Fibroblast of skin of left biceps (primary cell): ENCODE measurements at regions not wholly inside any gene's neighbourhood (a gene's known extent, or its start where the extent isn't known, plus 50 kb on each side); places are given as distances from the start of the nearest gene placed in this dataset.
A peak's percentile ranks its signal among the peaks of the same experiment; 100 is the strongest.
"Not testable (repeated sequence)": the region's sequence is repeated elsewhere in the genome, so short reads cannot be mapped to it uniquely, and the experiment has no call there.

Source experiments
- DNase-seq, 2 experiments: peaks; one replicate each; pipeline ENCODE4 v3.0.0-alpha.2; 2013; ENCODE audit warnings: low read depth in 2 of 2

GRCh38 chr4:59597536-59598329 lies 1602.4 kb upstream of the ADGRL3 start:
- DNase-seq: no peak

DNA sequence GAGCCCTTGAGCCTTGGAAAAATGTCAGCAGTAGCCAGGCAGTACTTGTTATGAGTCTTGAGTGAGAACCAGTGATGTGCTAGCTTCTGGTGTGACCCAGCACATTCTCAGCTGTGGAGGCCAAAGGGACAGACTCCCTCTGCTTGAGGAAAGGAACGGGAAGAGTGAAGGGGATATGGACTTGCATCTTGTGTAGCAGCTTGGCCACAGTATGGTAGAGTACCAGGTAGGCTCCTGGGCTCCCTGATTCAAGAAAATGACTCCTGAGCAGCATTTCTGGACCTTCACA lies 1601.9 kb upstream of the ADGRL3 start:
- no peak for DNase-seq

GRCh38 chr4:59608466-59608865 lies 1591.7 kb upstream of the ADGRL3 start:
- DNase-seq: no peak

- DNase-seq: peak; percentile 55 to 59
These were observed 1587.9 kb upstream of the ADGRL3 start for GRCh38 chr4:59612235-59612634.

DNA sequence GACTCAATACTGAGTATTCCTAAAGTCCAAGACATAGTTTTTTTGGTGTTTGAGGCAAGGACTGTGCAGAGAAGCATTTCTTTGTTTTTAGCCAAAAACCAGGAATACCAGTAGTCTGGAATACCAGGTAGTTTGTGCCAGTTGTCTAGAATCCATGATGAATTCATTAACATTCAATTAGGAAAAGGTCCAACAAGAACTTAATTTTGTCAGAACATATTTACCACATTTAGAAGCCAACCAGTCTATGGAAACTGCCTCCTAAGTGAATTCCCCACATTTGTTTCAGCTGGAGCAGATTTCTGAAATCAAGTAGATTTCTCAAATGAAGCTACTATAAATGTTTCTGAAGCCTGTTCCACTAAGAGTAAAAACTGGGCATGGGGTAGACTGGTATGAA lies 1584.8 kb upstream of the ADGRL3 start:
- DNase-seq: no peak

GRCh38 chr4:59629348-59629747 lies 1570.8 kb upstream of the ADGRL3 start:
- DNase-seq: no peak

DNA sequence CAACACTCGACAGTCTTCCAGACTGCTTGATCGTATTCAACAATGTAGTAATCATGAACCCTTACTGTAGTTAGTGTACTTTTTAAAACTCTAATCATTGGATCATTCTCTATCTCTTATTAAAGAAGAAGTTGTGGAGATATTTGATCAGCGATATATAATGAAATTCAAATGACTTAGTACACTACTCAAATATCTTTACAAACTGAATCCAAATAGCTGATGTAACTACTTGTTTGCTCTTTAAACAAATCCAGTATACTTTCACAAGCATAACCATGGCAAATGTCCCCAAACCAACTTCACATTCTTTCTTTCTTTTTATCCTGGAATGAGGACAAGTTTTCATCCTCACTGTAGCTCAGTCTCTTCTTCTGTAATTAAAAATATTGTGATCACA lies 1569.9 kb upstream of the ADGRL3 start:
- DNase-seq: no peak

GRCh38 chr4:59630922-59631321 lies 1569.2 kb upstream of the ADGRL3 start:
- DNase-seq: no peak

- DNase-seq: no peak
These were observed 1562.5 kb upstream of the ADGRL3 start for GRCh38 chr4:59637596-59637995.

DNA sequence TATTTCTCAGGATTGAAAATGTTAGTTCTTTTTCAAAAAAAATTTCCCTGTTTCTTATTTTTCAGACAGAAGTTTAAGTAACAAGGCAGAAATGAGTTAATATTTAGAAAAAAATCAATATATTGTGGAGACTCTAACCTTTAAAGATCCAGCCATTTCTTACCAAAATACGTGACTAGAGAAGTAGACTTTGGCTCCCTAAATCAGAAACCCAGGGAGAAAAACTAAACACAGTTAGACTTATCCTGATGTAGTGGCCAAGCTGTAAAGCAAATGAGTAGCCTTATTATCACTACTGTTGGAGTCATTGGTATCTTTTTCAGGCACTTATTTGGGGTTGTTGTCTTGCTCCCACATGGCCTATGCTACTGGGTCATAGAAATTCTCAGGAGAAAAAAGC lies 1556.4 kb upstream of the ADGRL3 start:
- DNase-seq: no peak

DNA sequence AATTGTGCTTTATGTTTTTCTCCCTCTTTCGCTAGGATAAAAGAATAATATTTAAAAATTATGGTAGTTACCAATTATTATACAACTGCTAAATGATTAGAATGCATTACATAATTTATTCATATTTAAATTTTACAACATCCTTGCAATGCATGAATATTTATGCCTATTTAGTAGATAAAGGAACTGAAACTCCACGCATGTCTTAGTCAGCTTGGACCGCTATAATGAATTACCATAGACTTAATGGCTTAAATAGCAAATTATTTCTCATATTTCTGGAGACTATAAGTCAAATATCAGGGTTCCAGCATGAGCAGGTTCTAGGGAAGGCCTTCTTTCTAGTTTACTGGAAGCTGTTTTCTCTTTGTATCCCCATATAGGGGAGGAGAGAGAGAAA lies 1555.4 kb upstream of the ADGRL3 start:
- DNase-seq: no peak

DNA sequence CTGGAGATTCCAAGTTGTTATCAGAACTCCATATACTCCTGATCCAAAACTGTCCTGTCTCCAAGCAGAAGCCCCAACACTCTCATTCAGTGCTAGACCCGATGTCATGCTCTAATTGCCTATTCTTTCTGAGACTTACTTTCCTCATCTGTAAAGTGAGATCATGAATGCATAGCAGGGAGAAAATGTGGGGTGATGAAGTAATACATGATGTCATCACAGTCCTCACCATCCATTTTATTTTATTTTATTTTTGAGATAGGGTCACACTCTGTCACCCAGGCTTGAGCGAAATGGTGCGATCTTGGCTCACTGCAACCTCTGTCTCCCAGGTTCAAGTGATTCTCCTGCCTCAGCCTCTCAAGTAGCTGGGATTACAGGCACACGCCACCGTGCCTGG lies 1554.0 kb upstream of the ADGRL3 start:
- DNase-seq: no peak

DNA sequence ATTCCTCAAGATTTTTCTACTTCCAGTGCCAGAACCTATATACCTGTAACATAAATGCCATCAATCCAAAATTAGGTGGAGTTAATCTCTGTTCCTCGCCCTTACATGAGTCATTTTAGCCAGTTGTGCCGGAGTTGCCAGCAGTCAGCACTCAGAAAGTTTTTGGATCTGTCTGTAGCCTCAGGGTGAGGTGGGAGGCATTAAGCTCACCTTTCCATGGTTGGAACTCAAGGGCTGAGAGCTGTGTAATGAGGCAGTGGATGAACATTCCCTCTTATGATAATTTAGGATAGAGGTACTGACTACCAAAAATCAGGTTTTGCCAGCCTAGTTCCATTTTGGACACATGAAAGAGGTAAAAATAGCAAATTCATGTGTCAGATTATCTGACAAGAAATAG lies 1553.1 kb upstream of the ADGRL3 start:
- no peak for DNase-seq

DNA sequence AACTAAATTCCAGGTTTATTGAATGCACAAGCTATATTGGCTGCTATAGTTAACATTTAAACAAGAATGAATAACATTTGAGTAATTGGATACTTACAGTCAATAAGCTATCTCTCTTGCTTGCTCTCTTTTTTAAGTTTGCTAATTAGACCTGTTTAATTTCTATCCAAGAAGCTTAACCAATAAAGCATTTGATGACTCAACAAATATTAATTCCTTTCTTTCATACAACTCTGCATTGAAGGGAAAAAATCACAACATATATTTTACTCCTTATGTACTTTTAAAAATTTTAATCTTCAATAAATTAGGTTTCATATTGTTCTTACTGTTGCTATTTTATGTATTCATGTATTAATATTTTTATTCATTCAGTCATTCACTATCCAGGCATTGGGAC lies 1552.6 kb upstream of the ADGRL3 start:
- no peak for DNase-seq

DNA sequence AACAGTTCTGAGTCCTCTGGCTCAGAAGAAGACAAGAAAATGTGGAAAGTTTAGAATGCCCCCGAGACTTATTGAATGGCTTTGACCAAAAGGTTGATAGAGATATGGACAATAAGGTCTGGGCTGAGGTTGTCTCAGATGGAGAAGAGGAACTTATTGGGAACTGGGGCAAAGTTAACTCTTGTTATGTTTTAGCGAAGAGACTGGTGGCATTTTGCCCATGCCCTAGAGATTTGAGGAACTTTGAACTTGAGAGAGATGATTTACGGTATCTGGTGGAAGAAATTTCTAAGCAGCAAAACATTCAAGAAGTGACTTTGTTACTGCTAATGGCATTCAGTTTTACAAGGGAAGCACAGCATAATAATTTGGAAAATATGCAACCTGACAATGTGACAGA lies 1549.3 kb upstream of the ADGRL3 start:
- DNase-seq: no peak

- DNase-seq: no peak
These were observed 1544.1 kb upstream of the ADGRL3 start for GRCh38 chr4:59655996-59656395.

GRCh38 chr4:59664771-59665170 lies 1535.4 kb upstream of the ADGRL3 start:
- DNase-seq: no peak

DNA sequence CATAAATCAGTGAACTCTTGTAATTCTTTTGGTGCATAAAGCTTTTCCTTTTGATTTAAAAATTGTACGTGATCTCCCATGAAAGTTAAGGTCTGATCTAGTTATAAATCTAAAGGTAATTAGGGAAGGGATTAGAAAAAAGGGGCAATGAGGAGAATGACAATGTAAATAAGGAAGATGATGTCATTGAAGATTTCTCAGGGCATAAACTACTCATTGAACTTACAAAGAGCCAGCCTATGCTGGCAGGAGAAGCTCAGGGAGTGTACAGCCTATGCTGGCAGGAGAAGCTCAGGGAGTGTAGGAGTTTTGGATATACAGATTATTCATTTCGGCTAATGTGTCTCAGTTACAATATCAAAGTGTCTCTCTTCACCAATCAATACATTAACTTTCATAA lies 1533.5 kb upstream of the ADGRL3 start:
- DNase-seq: no peak

- DNase-seq: no peak
These were observed 1529.1 kb upstream of the ADGRL3 start for GRCh38 chr4:59671037-59671436.

DNA sequence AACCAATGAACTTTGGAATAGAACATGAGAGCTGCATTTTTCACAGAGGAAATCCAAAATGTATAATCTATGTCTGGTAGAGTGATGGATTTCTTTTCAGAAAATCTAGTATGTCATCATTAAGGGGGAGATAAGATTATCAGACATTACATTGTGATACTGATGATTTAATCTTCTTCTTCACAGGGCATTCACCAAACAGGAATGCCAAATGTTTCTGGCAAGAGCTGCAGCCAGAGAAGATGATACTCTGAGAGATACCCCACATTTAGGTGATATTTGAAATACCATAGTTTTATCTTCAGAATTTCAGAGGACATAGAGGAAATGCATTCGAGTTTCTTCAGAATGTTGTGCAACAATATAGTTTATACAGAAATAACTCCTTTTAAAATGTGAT lies 1523.7 kb upstream of the ADGRL3 start:
- DNase-seq: no peak

- DNase-seq: not testable (repeated sequence)
These were observed 1523.1 kb upstream of the ADGRL3 start for GRCh38 chr4:59676992-59677391.

DNA sequence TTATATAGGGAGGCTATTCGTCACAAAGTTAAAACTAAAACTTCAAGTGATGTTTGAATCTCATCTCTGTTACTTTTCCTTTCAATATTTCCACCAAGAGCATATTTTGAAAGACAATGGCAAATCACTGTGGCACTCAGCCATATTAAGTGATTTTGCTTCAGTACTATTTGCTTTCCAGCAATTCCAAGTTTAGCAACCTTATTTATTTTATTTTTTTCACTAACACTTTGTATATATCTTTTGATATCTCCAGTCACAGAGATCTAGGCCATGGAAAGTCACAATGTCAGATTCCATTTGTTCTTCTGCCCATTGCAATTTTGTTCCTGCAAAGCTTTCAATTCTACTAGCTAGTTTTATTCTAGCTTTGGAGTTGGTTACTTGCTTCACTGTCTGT lies 1514.5 kb upstream of the ADGRL3 start:
- no peak for DNase-seq

DNA sequence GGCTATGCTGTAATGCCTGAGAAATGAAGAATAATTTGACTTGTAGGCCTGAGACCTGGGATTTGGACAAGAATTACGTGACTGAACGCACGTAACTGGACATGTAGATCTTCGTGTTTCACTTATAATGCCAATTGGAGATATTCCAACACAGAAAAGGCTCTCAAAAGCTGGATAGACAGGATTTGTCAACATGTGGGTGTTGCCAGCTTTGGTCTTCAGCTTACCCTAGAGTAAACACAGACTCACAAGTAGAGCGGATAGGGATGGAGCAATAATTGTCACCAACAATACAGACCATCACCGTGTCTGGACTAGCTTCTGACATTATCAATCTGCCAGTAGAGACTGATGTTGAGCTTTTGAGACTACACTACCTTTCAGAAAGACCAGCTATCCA lies 1511.0 kb upstream of the ADGRL3 start:
- DNase-seq: no peak

DNA sequence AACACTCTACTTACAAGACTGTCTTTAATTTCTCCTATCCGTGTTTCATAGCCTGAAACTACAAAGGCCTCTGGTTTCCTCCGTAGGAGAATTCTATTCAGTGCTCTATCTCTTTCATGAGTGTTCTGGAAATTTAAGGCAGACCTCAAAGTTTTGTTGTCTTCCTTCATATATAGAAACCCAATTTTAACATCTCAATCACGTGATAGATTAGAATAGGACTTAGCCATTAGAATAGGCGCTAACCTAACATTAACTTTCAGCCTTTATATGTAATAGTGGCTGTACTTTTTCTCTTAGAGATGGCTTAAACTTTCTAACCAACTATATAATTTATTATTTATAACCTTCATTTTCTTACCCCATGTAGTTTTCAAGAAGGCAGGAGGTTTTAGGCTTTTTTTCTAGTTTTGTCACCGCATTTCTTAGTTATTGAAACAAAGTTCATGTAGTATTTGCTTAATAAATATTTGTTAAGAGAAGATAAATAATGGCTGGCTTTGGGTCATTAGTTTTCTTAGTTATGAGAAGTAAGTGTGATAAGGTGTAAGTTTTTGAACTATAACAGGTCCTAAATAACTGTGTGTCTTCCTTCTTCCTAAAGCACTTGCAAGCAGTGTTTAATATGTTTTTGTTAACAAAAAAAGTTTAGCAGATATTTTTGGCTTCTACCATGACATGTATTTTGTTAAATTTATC lies 1504.6 kb upstream of the ADGRL3 start:
- DNase-seq: no peak
